WTC11 (cell line): ENCODE measurements at regions not wholly inside any gene's neighbourhood (a gene's known extent, or its start where the extent isn't known, plus 50 kb on each side); places are given as distances from the start of the nearest gene placed in this dataset.
A peak's percentile ranks its signal among the peaks of the same experiment; 100 is the strongest.

Experiments used
- ATAC-seq: fragments of 200-7000 bp; cut with Tn5 transposase; 2 replicates; pipeline ENCODE4 v1.10.0; 2021; ENCODE audit warnings: mild to moderate bottlenecking, moderate library complexity
- CTCF ChIA-PET: fragments of 300-600 bp; sonication (Branson Sonifier 250); formaldehyde crosslinking; loops from one replicate; lab custom pipeline; 2021; ENCODE audit warnings: antibody characterized with exemption; lab: Charles Lee
- POLR2A ChIA-PET: fragments of 350-600 bp; sonication (Branson Sonifier 250); formaldehyde crosslinking; loops from one replicate; lab custom pipeline; 2021; ENCODE audit warnings: antibody characterized with exemption; lab: Charles Lee
- DNase-seq: peaks from one replicate; pipeline ENCODE4 v3.0.0; 2021; ENCODE audit warnings: low spot score
- H3K27ac Mint-ChIP-seq: 2 replicates; pipeline ENCODE4 v1.8.0; 2021; ENCODE audit warnings: mixed read lengths
- H3K27me3 Mint-ChIP-seq: 2 replicates; pipeline ENCODE4 v1.8.0; 2021; ENCODE audit warnings: low read depth, mild to moderate bottlenecking, moderate library complexity, mixed read lengths
- H3K36me3 Mint-ChIP-seq: 2 replicates; pipeline ENCODE4 v1.8.0; 2021; ENCODE audit warnings: mixed read lengths
- H3K4me1 Mint-ChIP-seq: 2 replicates; pipeline ENCODE4 v1.8.0; 2022; ENCODE audit warnings: mixed read lengths
- H3K4me3 Mint-ChIP-seq: 2 replicates; pipeline ENCODE4 v1.8.0; 2021; ENCODE audit warnings: mild to moderate bottlenecking, moderate library complexity, mixed read lengths
- H3K9me3 Mint-ChIP-seq: 2 replicates; pipeline ENCODE4 v1.8.0; 2021; ENCODE audit warnings: mixed read lengths
- AFF4 ChIP-seq: sonication (generic); formaldehyde crosslinking; IDR thresholded peaks from 2 replicates; pipeline ENCODE4 v1.8.1; 2023; ENCODE audit warnings: mild to moderate bottlenecking, missing genetic modification reagents, borderline replicate concordance
- AR ChIP-seq: fragments of 250-450 bp; sonication (Bioruptor Pico); IDR thresholded peaks from 2 replicates; pipeline ENCODE4 v1.9.0; 2021; ENCODE audit warnings: mild to moderate bottlenecking
- ATF1 ChIP-seq: sonication (generic); formaldehyde crosslinking; IDR thresholded peaks from 2 replicates; pipeline ENCODE4 v1.8.1; 2023; ENCODE audit warnings: mild to moderate bottlenecking, moderate library complexity, missing genetic modification reagents
- FOXP1 ChIP-seq: sonication (generic); formaldehyde crosslinking; IDR thresholded peaks from 2 replicates; pipeline ENCODE4 v1.8.0; 2022; ENCODE audit warnings: missing genetic modification reagents, mild to moderate bottlenecking, moderate library complexity, borderline replicate concordance
- IRF1 ChIP-seq: sonication (generic); formaldehyde crosslinking; IDR thresholded peaks from 2 replicates; pipeline ENCODE4 v1.8.0; 2023; ENCODE audit warnings: missing genetic modification reagents
- MAX ChIP-seq: sonication (generic); formaldehyde crosslinking; IDR thresholded peaks from 2 replicates; pipeline ENCODE4 v1.8.0; 2022; ENCODE audit warnings: mild to moderate bottlenecking, missing genetic modification reagents
- MLX ChIP-seq: sonication (generic); formaldehyde crosslinking; IDR thresholded peaks from 2 replicates; pipeline ENCODE4 v1.8.1; 2023; ENCODE audit warnings: mild to moderate bottlenecking, missing genetic modification reagents, moderate library complexity
- MXD4 ChIP-seq: fragments of 250-450 bp; sonication (Bioruptor Pico); IDR thresholded peaks from 2 replicates; pipeline ENCODE4 v1.8.0; 2021; ENCODE audit warnings: mild to moderate bottlenecking, moderate library complexity, borderline replicate concordance
- NFATC4 ChIP-seq: fragments of 250-450 bp; sonication (Bioruptor Pico); IDR thresholded peaks from 2 replicates; pipeline ENCODE4 v1.9.0; 2021; ENCODE audit warnings: mild to moderate bottlenecking
- NR2C2 ChIP-seq: sonication (generic); formaldehyde crosslinking; IDR thresholded peaks from 2 replicates; pipeline ENCODE4 v1.8.0; 2022; ENCODE audit warnings: mild to moderate bottlenecking, missing genetic modification reagents
- OVOL2 ChIP-seq: fragments of 250-450 bp; sonication (Bioruptor Pico); IDR thresholded peaks from 2 replicates; pipeline ENCODE4 v1.9.0; 2021; ENCODE audit warnings: mild to moderate bottlenecking, borderline replicate concordance
- PRRX2 ChIP-seq: fragments of 250-450 bp; sonication (Bioruptor Pico); IDR thresholded peaks from 2 replicates; pipeline ENCODE4 v1.8.0; 2021; ENCODE audit warnings: mild to moderate bottlenecking
- RELA ChIP-seq: sonication (generic); formaldehyde crosslinking; IDR thresholded peaks from 2 replicates; pipeline ENCODE4 v1.8.1; 2022; ENCODE audit warnings: missing genetic modification reagents, mild to moderate bottlenecking, borderline replicate concordance
- TCF7 ChIP-seq: sonication (generic); formaldehyde crosslinking; IDR thresholded peaks from 2 replicates; pipeline ENCODE4 v1.8.0; 2022; ENCODE audit warnings: mild to moderate bottlenecking, low read depth, missing genetic modification reagents, moderate library complexity
- ZNF219 ChIP-seq: sonication (generic); formaldehyde crosslinking; IDR thresholded peaks from 2 replicates; pipeline ENCODE4 v1.8.0; 2023; ENCODE audit warnings: missing genetic modification reagents, mild to moderate bottlenecking, borderline replicate concordance
- TF ChIP-seq, protein P1 (sequence below): sonication (generic); formaldehyde crosslinking; IDR thresholded peaks from 2 replicates; pipeline ENCODE4 v1.8.0; 2023; ENCODE audit warnings: missing genetic modification reagents, mild to moderate bottlenecking, borderline replicate concordance
- TF ChIP-seq, protein P2 (sequence below): fragments of 200-600 bp; IDR thresholded peaks from 2 replicates; pipeline ENCODE4 v1.8.0; 2022; ENCODE audit warnings: antibody characterized with exemption
- TF ChIP-seq, protein P3 (sequence below): sonication (generic); formaldehyde crosslinking; IDR thresholded peaks from 2 replicates; pipeline ENCODE4 v1.8.1; 2023; ENCODE audit warnings: mild to moderate bottlenecking, moderate library complexity, missing genetic modification reagents

- CTCF ChIA-PET: interaction anchor here (0.6 to 4.9 kb wide), 6 partner anchors 15 to 227 kb away, joined by 3 to 34 read pairs (median 10); no protein-coding TSS in a partner anchor
- TF ChIP-seq IRF1 (CRISPR knock-in tag): no peak
- TF ChIP-seq AFF4: no peak
- TF ChIP-seq, protein P1, sequence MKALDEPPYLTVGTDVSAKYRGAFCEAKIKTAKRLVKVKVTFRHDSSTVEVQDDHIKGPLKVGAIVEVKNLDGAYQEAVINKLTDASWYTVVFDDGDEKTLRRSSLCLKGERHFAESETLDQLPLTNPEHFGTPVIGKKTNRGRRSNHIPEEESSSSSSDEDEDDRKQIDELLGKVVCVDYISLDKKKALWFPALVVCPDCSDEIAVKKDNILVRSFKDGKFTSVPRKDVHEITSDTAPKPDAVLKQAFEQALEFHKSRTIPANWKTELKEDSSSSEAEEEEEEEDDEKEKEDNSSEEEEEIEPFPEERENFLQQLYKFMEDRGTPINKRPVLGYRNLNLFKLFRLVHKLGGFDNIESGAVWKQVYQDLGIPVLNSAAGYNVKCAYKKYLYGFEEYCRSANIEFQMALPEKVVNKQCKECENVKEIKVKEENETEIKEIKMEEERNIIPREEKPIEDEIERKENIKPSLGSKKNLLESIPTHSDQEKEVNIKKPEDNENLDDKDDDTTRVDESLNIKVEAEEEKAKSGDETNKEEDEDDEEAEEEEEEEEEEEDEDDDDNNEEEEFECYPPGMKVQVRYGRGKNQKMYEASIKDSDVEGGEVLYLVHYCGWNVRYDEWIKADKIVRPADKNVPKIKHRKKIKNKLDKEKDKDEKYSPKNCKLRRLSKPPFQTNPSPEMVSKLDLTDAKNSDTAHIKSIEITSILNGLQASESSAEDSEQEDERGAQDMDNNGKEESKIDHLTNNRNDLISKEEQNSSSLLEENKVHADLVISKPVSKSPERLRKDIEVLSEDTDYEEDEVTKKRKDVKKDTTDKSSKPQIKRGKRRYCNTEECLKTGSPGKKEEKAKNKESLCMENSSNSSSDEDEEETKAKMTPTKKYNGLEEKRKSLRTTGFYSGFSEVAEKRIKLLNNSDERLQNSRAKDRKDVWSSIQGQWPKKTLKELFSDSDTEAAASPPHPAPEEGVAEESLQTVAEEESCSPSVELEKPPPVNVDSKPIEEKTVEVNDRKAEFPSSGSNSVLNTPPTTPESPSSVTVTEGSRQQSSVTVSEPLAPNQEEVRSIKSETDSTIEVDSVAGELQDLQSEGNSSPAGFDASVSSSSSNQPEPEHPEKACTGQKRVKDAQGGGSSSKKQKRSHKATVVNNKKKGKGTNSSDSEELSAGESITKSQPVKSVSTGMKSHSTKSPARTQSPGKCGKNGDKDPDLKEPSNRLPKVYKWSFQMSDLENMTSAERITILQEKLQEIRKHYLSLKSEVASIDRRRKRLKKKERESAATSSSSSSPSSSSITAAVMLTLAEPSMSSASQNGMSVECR (CRISPR knock-in tag): no peak
- TF ChIP-seq OVOL2 (CRISPR knock-in tag): no peak
- no peak for TF ChIP-seq AR (CRISPR knock-in tag)
- no peak for TF ChIP-seq NFATC4
- TF ChIP-seq NR2C2 (CRISPR knock-in tag): no peak
- TF ChIP-seq FOXP1 (CRISPR knock-in tag): no peak
- no peak for TF ChIP-seq TCF7 (CRISPR knock-in tag)
- no peak for TF ChIP-seq ATF1 (CRISPR knock-in tag)
- TF ChIP-seq RELA (CRISPR knock-in tag): no peak
- TF ChIP-seq ZNF219 (CRISPR knock-in tag): no peak
- TF ChIP-seq, all 79 proteins: peak for 0
- POLR2A ChIA-PET: no interaction called here
Observed at GRCh38 chr20:5432030-5432429, 115.3 kb upstream of the PROKR2 start.

GRCh38 chr20:5430670-5431069, 113.9 kb upstream of the PROKR2 start:
- DNase-seq (no peak), ATAC-seq (peak; percentile 50)
- no peak overlapping the region for H3K4me3 Mint-ChIP-seq
- no peaks in the 10 kb centered on the region for H3K36me3 Mint-ChIP-seq
- no peaks in the 10 kb centered on the region for H3K4me1 Mint-ChIP-seq
- H3K27me3 Mint-ChIP-seq: no peaks in the 10 kb centered on the region
- POLR2A ChIA-PET: interaction anchor here (0.9 kb wide), 1 partner anchor 16 kb away, joined by 3 read pairs; no protein-coding TSS in a partner anchor
- CTCF ChIA-PET: interaction anchor here (0.6 to 4.9 kb wide), 17 partner anchors 8 to 225 kb away, joined by 3 to 34 read pairs (median 4); partner anchors contain the start of gene PROKR2
- no peaks in the 10 kb centered on the region for H3K9me3 Mint-ChIP-seq
- H3K27ac Mint-ChIP-seq: no peak overlapping the region
- TF ChIP-seq MLX (CRISPR knock-in tag) (no peak), PRRX2 (CRISPR knock-in tag) (no peak), MAX (CRISPR knock-in tag) (no peak), MXD4 (CRISPR knock-in tag) (no peak)
- TF ChIP-seq, protein P2, sequence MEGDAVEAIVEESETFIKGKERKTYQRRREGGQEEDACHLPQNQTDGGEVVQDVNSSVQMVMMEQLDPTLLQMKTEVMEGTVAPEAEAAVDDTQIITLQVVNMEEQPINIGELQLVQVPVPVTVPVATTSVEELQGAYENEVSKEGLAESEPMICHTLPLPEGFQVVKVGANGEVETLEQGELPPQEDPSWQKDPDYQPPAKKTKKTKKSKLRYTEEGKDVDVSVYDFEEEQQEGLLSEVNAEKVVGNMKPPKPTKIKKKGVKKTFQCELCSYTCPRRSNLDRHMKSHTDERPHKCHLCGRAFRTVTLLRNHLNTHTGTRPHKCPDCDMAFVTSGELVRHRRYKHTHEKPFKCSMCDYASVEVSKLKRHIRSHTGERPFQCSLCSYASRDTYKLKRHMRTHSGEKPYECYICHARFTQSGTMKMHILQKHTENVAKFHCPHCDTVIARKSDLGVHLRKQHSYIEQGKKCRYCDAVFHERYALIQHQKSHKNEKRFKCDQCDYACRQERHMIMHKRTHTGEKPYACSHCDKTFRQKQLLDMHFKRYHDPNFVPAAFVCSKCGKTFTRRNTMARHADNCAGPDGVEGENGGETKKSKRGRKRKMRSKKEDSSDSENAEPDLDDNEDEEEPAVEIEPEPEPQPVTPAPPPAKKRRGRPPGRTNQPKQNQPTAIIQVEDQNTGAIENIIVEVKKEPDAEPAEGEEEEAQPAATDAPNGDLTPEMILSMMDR: no peak
- TF ChIP-seq, protein P3, sequence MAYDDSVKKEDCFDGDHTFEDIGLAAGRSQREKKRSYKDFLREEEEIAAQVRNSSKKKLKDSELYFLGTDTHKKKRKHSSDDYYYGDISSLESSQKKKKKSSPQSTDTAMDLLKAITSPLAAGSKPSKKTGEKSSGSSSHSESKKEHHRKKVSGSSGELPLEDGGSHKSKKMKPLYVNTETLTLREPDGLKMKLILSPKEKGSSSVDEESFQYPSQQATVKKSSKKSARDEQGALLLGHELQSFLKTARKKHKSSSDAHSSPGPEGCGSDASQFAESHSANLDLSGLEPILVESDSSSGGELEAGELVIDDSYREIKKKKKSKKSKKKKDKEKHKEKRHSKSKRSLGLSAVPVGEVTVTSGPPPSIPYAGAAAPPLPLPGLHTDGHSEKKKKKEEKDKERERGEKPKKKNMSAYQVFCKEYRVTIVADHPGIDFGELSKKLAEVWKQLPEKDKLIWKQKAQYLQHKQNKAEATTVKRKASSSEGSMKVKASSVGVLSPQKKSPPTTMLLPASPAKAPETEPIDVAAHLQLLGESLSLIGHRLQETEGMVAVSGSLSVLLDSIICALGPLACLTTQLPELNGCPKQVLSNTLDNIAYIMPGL (CRISPR knock-in tag): no peak

More at GRCh38 chr20:5432030-5432429, 115.3 kb upstream of the PROKR2 start:
- no peak overlapping the region for H3K4me3 Mint-ChIP-seq
- H3K36me3 Mint-ChIP-seq: no peaks in the 10 kb centered on the region
- H3K9me3 Mint-ChIP-seq: peaks cover 2% of the 10 kb centered on the region; the same call in 1 of the 2 replicates
- H3K4me1 Mint-ChIP-seq: no peaks in the 10 kb centered on the region
- no peak for ATAC-seq
- DNase-seq: no peak
- no peak overlapping the region for H3K27ac Mint-ChIP-seq
- peaks cover 6% of the 10 kb centered on the region for H3K27me3 Mint-ChIP-seq
